ENCODE measurements at regions not wholly inside any gene's neighbourhood (a gene's known extent, or its start where the extent isn't known, plus 50 kb on each side); places are given as distances from the start of the nearest gene placed in this dataset.
"Not testable (repeated sequence)": the region's sequence is repeated elsewhere in the genome, so short reads cannot be mapped to it uniquely, and the experiment has no call there.

DNA sequence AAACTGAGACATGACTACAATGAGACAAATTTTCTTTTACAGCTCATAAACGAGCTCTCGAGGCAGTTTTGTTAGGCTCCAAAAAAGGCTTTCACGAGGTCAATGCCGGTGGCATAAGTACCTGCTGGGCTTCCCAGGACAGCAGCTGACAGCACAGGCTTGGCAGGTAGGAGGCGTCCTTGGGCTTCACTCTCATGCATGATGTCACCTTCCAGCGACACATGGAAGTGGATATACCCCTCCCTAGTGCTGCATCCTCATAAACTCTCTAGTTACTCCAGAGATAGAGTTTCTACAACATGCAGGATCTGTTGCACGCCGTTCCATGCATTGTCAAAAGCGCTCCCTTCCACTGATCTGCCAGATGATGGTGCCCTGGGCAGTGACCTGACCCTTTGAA, 112.5 kb upstream of the PAXBP1 start:
- DNase-seq (ENCODE audit: low spot score) = no peak

DNA sequence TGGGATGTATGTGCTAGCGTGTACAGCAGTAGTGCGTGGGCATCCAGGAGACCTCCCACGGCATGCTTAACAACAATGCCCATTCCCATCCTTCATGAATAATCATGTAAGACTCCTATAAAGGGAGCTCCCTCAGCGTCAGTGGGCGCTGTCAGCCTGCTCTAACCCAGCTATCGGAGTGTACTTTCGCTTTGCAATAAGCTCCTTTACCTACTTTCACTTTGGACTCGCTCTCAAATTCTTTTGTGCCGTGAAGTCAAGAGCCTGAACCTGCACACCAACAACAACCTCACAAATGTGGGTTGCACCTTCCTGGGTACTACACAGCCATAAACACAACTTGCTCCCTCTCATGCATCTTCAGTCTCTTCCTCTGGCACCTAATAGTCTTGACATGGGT, 114.8 kb upstream of the PAXBP1 start:
- DNase-seq (ENCODE audit: low spot score) = peak; percentile 19

DNA sequence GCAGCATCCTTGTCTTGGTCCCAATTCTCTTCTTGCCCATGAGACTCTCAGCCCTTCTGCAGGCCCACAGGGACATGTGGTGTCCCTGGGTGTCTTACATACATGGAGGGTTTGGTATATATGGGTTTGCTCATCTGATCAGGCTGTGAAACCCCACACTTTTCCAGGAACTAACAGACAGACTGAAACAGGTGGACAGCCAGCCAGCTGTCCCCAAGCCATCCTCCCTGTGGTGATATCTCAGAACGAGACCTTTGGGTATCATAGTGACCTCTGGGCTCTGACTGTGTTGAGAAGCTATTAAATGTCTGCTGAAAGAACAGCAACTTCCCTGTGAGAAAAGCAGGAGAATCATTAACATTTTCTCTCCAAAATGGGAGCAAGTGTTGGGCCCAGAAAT, 115.5 kb upstream of the PAXBP1 start:
- no peak for DNase-seq (ENCODE audit: low spot score)

DNA sequence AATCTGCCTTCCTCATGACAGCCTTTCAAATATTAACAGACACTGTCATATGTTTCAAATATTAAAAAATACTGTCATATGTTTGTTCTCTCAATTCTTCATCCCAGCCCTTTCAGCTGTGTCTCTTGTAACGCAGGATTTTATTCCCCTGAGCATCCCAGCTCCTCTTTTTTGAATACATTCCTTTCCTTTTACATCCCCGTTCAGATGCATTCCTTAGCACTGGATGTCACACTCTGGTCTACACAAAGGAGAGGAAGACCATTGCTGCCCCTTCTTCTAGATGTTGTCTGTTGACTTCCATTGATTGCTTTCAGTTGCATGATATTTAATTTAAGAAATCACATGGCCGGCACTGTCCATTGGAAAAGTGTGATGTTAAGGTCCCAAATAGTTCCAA, 117.4 kb upstream of the PAXBP1 start:
- DNase-seq (ENCODE audit: low spot score) = no peak

DNA sequence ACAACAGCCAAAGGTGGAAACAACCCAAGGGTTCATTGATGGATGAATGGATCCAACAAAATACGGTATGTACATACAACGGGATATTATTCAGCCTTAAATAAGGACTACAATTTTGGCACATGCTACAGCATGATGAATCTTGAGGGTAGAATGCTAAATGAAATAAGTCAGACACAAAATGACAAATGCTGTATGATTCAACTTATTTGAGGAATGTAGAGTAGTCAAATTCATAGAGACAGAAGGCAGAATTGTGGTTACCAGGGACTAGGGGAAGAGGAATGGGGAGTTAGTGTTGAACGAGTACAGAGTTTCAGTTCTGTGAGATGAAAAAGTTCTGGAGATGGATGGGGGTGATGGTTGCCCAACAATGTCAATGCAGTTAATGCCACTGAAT, 118.0 kb upstream of the PAXBP1 start:
- DNase-seq (ENCODE audit: low spot score) = no peak

DNA sequence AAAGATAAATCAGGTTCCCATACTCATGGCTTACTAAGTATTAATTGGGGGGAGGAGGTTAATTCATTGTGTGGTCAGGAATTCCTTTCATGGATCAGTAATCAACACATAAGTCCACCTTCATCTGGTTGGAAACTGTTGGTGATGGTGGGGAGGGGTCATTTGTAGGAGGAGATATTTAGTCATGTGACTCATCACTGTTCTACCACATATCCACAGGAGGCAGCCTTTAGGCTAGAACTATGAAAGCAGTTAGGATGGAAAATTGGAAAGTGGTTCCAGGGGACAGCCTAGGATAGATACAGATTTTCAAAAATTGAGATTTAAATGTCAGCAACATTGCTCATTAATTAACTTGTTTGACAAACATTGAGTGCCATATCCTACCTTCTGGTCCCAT, 122.8 kb upstream of the PAXBP1 start:
- no peak for DNase-seq (ENCODE audit: low spot score)

DNA sequence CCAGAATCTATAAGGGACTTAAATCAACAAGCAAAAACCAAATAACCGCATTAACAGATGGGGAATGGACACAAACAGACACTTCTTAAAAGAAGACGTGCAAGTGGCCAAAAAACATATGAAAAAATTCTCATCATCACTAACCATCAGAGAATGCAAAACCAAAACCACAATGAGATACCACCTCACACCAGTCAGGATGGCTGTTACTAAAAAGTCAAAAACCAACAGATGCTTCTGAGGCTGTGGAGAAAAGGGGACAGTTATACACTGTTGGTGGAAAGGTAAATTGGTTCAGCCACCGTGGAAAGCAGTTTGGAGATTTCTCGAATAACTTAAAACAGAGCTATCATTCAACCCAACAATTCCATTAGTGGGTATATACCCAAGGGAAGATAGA, 124.9 kb upstream of the OLIG2 start:
- no peak for DNase-seq (ENCODE audit: low spot score)

DNA sequence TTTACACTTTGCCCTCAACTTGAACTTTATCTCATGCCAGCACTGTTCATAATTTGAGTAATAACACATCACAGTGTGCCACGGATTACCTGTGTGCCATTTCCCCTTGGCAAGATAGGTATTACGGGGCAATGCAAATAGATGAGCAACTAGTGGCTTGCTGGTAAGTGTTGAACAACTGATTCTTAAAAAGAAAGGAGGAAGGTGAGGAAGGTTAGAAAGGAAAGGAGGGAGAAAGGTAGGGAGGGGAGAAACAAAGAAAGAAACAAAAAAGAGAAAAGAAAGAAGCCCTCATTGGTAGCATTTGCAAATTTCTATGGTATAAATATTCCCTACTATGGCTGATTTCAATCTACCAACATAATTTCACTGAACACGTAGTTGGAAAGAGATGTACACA, 118.2 kb upstream of the OLIG2 start:
- DNase-seq (ENCODE audit: low spot score) = no peak

DNA sequence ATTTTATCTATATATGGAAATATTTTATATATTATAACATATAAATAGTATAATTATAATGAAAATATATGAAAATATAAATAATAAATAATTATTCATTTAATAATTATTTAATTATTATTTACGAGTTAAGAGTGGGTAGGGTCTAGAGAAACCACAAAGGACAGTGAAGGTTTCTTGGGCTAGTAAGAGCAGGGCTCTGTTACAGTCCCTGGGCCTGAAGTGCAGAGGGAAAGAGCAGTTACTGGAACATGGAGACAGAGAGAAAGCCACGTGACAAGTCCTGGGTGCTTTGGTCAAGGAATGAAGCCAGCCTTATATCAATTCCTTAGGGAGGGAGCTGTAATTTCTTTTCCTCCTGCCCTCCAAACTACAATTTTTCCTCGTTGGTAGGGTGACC, 117.2 kb upstream of the OLIG2 start:
- no peak for DNase-seq (ENCODE audit: low spot score)

DNA sequence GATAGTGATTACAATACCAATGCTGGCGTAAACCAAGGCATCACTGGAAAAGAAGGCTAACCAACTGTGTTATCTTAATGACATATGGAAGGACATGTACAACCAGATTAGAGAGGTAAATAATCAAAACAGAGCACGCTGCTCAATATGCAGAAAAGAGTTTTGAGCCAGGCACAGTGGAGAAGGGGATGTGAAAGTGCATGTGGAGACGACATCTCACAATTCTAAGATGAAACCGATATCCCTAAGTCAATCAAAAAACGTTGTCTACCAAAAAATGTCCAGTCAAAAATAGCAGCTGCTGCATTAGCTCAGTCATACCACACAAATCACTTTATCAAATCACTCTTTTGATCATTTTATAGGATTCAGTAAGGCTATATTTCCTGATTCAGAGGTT, 116.3 kb upstream of the OLIG2 start:
- no peak for DNase-seq (ENCODE audit: low spot score)

DNA sequence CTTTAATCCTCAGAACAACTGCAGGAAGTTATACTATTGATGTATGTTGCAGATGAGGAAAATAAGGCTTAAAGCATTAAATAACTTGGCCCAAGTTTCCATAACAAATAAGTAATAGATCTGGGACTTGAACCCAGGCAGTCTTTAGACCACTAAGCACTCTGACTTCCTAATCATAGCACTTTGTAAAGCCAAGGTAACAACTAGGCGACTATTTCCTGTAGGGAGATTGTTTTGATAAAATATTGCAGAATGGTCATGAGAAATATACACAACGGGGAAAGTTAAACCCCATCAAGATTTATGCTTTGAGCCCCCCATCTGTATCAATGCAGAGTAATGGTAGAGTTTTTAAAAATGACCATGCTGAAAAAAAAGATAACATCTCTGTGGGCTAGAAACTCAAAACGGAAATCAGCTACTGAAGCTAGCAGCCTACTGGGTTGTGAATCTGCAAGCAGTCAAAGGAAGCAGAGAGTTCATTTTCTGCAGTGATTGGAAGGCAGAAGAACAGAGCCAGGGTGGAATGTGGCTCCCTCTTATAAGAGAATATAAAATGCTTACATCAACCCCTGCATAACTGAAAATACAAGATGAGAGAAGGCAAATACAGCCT, 111.2 kb upstream of the OLIG2 start:
- peak; percentile 42 for DNase-seq (ENCODE audit: low spot score)

DNA sequence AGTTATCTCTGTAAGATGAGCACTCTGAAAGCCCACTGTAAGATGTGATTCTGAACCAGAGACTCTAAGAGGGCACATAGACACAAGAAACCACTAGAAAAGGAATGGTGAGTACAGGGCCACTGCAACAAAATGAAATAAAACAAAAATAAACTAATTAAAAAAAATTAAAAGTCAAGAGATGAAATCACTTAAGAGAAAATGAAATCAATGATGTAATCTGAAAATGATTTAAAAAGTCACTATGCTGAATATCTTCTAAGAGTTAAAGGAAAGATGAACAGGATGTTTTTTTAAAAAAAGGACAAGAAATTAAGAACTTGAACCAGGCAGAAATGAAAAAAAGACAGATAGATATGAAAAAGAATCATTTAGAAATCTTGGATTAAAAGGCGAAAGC, 110.6 kb upstream of the OLIG2 start:
- no peak for DNase-seq (ENCODE audit: low spot score)

DNA sequence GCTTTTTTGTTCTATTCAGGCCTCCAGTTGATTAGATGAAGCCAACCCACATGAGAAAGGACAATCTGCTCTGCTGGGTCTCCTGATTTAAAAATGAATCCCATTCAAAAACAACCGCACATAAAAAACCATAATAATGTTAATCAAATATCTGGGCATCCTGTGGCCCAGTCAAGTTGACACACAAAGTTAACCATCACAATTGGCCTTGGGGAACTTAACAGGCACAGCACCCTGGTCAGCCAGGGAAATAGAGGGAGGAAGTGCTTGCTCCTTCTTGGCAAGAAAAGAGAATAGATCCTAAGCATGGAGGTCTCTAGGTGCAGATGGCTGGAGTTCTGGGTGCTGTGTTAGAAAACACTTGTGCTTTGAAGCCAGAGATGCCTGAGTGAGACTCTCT, 109.6 kb upstream of the OLIG2 start:
- no peak for DNase-seq (ENCODE audit: low spot score)

DNA sequence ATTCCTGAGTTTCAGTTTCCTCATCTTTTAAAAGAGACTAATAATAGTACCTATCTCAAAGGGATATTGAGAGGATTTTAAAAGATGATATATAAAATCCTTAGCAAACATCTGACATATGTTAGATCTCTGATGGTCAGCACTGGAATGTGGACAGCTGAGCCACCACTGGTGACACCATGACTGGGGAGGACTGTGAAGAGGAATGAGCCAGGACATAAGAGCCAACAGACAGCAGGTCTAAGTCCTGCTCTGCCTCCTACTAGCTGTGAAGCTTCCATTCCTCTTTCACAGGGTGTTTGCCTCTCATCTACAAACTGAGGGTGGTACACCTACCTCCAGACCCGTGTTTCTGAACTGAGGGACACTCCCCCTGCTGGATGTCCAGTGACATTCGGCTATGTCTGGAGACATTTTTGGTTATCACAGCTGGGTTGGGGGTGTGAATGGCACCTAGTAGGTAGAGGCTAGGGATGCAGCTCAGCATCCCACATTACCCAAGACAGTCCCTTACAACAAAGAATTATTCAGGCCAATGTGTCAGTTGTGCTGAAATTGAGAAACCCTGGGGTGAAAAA, 109.1 kb upstream of the OLIG2 start:
- DNase-seq (ENCODE audit: low spot score) = no peak

DNA sequence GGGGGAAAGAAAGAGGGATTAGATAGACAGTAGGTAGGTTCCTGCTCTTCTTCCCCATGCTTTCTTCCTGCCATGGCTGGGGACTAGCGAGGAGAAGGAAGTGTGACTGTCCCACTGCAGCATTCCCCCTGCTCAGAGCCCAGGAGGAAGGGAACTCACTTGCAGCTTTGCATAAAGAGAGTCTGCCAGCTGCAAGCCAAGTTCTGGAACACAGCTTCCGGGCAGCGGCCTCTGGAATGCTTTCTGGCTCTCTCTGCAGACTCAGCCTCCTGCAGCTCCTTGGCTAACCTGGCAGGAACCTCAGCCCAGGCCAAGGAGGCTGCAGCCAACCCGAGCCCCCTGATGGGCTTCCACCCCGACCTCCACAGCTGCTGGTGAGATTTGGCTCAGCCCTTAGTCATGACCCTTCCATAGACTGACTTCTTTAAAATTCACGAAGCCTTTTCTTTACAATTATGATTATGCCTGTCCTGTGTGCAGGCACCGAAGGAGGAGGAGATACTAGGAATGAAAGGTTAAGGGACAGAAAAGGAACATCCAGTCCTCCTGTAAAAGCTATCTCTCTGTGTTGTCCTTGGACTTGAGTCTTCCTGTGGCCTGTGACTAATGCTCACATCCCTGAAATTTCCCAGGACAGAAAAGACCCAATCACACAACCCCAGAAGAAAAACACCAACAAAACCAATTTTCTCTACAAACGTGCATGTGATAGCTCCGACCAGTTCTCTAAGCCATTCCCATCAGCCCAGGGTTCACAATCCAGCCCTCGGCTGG, 108.2 kb upstream of the OLIG2 start:
- DNase-seq (ENCODE audit: low spot score) = no peak

DNA sequence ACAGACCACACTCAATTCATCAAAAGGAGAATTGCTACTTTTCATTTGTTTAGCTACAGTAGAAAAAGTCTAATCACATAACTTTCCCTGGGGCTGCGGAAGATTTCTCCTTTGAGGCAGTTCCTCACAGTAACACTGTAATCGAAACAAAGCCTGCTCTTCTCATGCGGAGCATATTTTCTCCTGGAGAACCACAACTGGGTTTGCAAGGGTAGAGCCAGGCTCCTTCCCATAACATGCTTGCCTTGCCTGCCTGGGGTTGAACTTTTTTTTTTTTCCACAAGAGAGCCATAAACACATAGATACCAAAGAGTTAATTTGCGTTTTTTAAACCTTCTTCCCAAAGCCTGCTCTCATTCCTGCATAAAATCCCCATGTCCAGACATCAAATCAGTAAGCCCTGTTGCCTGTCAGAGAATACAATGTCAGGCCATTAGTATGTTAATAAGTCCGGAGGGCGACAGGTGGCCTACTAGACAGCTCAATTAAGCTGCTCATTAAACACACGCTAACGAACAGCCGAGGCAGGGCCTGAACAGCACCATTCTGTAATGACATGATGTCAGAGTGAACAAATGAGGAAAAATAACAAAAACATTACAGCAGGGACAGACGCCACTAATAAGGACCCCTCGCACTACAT, 107.1 kb upstream of the OLIG2 start:
- DNase-seq (ENCODE audit: low spot score) = no peak

DNA sequence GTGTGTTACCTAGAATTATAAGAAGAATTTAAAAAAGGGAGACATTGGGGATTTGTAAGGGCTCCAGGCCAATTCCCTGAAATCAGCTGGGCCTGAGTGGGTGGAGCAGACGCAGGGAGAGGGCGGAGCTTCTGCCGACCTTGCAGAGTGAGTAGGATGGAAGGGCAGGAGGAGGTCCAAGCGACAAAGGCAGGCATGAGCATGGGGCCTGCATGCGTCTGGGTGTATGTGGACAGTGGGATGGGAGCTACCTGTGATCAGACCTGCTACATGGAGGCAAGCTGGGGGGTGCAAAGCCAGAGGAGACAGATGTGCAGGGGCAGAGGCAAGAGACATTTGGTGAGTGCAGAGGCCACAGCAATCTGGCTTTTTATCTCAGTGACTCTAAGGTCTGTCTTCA, 105.3 kb upstream of the OLIG2 start:
- DNase-seq (ENCODE audit: low spot score) = no peak

DNA sequence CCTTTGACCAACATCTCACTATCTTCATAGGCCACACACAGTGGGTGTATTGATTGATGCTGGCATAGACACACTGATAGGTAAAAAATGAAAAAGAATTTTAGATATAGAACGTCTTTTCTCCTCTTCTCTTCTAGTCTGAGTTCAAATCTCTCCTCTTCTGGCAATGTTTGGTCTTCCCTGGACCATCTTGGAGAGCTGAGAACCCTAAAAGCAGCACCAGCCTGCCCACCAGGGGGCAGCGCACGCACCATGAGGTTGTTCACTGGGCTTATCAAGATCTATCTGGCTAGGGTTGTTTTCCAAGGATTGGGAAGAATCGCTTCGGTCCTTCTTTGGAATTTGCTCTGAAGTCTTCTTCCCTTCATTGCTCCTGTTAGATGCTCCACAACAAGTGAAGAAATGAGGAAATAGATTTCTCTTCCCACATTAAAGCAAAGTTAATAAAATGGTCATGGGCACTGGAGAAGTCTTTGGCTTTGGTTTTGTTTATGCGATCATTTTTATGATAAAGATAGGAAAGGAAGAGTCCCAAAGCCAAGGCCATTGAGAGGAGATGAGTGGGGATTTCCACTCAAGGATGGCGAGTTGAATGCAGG, 104.0 kb upstream of the OLIG2 start:
- DNase-seq (ENCODE audit: low spot score) = peak; percentile 22

DNA sequence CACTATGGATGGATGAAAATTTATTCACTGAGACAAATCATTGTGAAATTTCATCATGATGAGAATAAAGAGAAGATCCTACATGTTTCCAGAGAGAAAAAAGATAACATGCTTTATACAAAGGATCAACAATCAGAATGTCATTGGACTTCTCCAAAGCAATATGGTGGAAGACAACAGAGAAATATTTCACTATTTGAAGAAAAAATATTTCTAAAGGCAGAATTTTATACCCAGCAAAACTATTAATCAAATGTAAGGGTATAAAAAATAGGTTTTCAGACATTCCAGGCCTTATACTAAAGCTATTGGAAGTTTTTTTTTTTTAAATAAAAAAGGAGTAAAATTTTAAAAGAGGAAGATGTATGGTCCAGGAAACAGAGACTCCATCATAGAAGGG, 100.6 kb upstream of the OLIG2 start:
- no peak for DNase-seq (ENCODE audit: low spot score)

DNA sequence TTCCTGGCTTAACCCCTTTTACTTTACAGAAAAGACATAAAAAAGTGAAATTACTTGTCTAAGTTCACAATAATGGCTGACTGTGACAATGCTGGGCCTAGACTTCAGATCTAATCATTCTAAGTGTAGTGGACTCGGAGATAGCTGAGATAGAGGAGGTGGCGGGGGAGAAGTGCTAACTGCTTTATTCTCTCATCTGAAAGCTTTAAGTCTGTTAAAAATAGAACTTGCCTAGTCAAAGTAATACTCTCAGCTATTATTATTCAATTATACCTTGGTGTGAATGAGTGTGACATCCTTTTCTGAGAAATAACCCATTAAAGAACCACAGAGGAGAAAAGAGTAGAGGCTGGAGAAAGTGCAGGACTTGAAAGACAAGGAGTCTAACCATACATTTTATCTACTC, 96.1 kb upstream of the OLIG2 start:
- DNase-seq (ENCODE audit: low spot score) = peak; percentile 67

DNA sequence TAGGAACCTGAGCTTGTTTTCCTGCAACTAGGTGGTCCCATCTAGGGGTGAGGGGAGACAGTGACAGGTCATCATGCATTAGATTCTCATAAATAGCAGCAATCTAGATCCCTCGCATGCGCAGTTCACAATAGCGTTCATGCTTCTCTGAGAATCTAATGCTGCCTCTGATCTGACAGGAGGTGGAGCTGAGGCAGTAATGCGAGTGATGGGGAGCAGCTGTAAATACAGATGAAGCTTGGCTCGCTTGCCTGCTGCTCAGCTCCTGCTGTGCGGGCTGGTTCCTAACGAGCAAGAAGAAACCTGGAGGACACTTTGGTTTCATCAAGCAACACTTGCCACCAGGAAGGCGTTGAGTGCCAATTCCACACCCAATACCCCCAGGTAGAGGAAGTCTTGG, 95.1 kb upstream of the OLIG2 start:
- DNase-seq (ENCODE audit: low spot score) = no peak

DNA sequence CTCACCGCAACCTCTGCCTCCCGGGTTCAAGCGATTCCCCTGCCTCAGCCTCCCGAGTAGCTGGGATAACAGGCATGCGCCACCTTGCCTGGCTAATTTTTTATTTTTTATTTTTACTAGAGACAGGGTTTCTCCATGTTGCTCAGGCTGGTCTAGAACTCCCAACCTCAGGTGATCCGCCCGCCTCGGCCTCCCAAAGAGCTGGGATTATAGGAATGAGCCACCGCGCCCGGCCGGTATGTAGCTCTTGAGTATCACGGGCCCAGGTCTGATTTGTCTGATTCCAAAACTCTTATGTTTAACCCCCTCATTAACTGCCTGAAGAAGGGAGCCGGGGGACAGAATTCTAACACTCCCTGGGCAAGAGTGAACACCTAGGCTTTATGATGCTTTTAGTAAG, 91.7 kb upstream of the OLIG2 start:
- DNase-seq (ENCODE audit: low spot score) = not testable (repeated sequence)

DNA sequence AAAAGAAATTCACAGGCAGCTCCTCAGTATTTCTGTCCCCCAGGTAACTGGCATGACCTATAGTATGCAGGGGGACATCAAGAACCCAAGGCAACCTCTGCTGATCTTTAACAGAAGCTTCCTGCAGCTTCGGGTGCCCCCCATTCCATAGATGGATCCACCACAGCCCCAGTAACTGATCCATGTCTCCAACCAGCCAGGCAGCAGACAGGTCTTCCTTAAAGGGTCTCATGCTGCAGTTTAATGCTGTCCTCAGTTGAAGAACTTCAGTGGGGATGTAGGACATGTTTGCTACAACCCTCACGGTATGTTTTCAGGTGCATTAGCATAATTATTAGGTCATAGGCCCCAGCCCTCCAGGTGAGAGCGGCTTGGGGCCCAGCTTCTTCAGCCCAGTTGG, 90.9 kb upstream of the OLIG2 start:
- DNase-seq (ENCODE audit: low spot score) = no peak
